ENCODE measurements at regions not wholly inside any gene's neighbourhood (a gene's known extent, or its start where the extent isn't known, plus 50 kb on each side); places are given as distances from the start of the nearest gene placed in this dataset. TPM values are rescaled to one million over a fixed set of nuclear protein-coding genes. Genes with fewer than 3 reads are reported as not detected.
"Not testable (repeated sequence)": the region's sequence is repeated elsewhere in the genome, so short reads cannot be mapped to it uniquely, and the experiment has no call there.

DNA sequence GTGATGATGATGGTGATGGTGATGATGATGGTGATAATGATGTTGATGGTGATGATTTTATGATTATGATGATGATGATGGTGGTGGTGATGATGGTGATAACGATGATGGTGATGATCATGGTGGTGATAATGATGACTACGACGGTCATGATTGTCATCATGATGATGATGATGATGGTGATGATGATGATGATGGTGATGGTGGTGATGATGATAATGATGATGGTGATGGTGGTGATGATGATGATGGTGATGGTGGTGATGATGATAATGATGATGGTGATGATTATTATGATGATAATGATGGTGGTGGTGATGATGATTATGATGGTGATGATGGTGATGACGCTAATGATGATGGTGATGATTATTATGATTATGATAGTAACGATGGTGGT is 54.1 kb upstream of the SFSWAP start:
- not testable (repeated sequence) for H3K27ac ChIP-seq; H3K79me2 ChIP-seq (ENCODE audit: low read depth); H3K4me1 ChIP-seq; H3K4me2 ChIP-seq; H3K27ac Mint-ChIP-seq; H3K9ac ChIP-seq; H4K20me1 ChIP-seq (ENCODE audit: low read depth); H2AFZ ChIP-seq (replicated peaks); H3K9me3 ChIP-seq (ENCODE audit: low read depth); H3F3A ChIP-seq (ENCODE audit: low read depth); H3K4me3 ChIP-seq; DNase-seq (ENCODE audit: low spot score); H3K4me1 Mint-ChIP-seq; H3K36me3 ChIP-seq; H3K27me3 ChIP-seq; H3K9me3 Mint-ChIP-seq; H3K36me3 Mint-ChIP-seq
- H3K27me3 Mint-ChIP-seq (ENCODE audit: insufficient read depth, low read depth), result peaks cover 11% of the 10 kb centered on the region
- peak overlapping the region; percentile 31 for H3K4me3 Mint-ChIP-seq

DNA sequence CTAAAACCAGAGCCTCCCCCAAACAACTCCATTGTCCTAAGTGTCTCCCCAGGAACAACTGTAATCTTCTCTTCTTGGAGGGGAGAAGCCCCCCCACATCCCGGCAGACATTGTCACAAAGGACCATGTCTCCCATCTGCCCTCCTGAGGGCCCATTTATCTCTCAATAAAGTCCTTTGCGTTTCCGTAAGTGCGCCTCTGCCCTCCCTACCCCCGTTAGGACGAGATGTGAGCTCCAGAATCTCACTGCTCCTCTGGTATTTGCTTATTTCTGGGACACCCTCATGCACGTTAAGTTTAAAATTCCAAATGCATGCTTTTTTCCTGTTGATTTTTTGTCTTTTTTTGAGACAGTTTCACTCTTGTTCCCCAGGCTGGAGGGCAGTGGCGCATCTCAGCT is 52.3 kb upstream of the SFSWAP start:
- not testable (repeated sequence) for H3K4me2 ChIP-seq; DNase-seq (ENCODE audit: low spot score); H3K4me3 Mint-ChIP-seq; H3K4me3 ChIP-seq; H3K27ac Mint-ChIP-seq; H3F3A ChIP-seq (ENCODE audit: low read depth); H2AFZ ChIP-seq (replicated peaks); H3K4me1 Mint-ChIP-seq; H3K36me3 Mint-ChIP-seq; H3K4me1 ChIP-seq; H3K79me2 ChIP-seq (ENCODE audit: low read depth); H3K9me3 Mint-ChIP-seq; H4K20me1 ChIP-seq (ENCODE audit: low read depth); H3K27ac ChIP-seq; H3K9ac ChIP-seq; H3K9me3 ChIP-seq (ENCODE audit: low read depth); H3K36me3 ChIP-seq
- H3K27me3 ChIP-seq, result peaks cover 14% of the 10 kb centered on the region
- H3K27me3 Mint-ChIP-seq (ENCODE audit: insufficient read depth, low read depth), result peaks cover 11% of the 10 kb centered on the region

GRCh38 chr12:131659484-131659883 is 51.4 kb upstream of the SFSWAP start:
- H3K9me3 Mint-ChIP-seq; H3K9ac ChIP-seq; H3K4me3 ChIP-seq; H3F3A ChIP-seq (ENCODE audit: low read depth); H3K4me2 ChIP-seq; H3K4me1 ChIP-seq; H3K4me3 Mint-ChIP-seq; H3K36me3 Mint-ChIP-seq; H3K9me3 ChIP-seq (ENCODE audit: low read depth); DNase-seq (ENCODE audit: low spot score); H3K27ac ChIP-seq; H3K79me2 ChIP-seq (ENCODE audit: low read depth); H2AFZ ChIP-seq (replicated peaks); H3K4me1 Mint-ChIP-seq; H3K36me3 ChIP-seq; H4K20me1 ChIP-seq (ENCODE audit: low read depth); H3K27ac Mint-ChIP-seq: not testable (repeated sequence)
- peaks cover 14% of the 10 kb centered on the region for H3K27me3 ChIP-seq
- H3K27me3 Mint-ChIP-seq (ENCODE audit: insufficient read depth, low read depth), result peaks cover 11% of the 10 kb centered on the region

DNA sequence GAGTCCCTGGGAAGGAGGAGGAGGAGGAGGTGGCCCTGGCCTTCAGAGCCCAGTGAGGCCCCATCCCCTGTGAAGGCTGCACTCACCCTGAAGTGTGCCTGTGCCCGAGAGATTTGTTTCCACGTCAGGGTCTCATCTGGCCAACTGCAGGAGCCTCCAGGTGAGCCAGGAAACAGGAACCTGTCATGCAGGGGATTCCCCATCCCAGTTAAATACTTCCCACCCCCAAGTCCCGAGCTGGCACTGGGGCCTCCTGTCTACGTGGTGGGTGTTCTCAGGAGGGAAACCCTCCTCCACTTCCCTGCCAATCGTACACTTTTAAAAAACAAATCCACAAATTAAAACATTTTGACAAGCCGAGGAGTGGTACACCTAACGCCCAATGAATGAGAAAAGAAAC is 50.9 kb upstream of the SFSWAP start:
- H3K4me1 ChIP-seq; H3K36me3 Mint-ChIP-seq; H3F3A ChIP-seq (ENCODE audit: low read depth); H3K36me3 ChIP-seq; H4K20me1 ChIP-seq (ENCODE audit: low read depth); DNase-seq (ENCODE audit: low spot score); H2AFZ ChIP-seq (replicated peaks); H3K79me2 ChIP-seq (ENCODE audit: low read depth); H3K4me3 ChIP-seq; H3K9me3 Mint-ChIP-seq; H3K27ac ChIP-seq; H3K4me1 Mint-ChIP-seq; H3K9ac ChIP-seq; H3K9me3 ChIP-seq (ENCODE audit: low read depth); H3K4me3 Mint-ChIP-seq; H3K4me2 ChIP-seq: not testable (repeated sequence)
- Mint-ChIP-seq H3K27me3 (ENCODE audit: insufficient read depth, low read depth) (peaks cover 11% of the 10 kb centered on the region), H3K27ac (peak overlapping the region; percentile 74)
- H3K27me3 ChIP-seq, result peaks cover 14% of the 10 kb centered on the region

DNA sequence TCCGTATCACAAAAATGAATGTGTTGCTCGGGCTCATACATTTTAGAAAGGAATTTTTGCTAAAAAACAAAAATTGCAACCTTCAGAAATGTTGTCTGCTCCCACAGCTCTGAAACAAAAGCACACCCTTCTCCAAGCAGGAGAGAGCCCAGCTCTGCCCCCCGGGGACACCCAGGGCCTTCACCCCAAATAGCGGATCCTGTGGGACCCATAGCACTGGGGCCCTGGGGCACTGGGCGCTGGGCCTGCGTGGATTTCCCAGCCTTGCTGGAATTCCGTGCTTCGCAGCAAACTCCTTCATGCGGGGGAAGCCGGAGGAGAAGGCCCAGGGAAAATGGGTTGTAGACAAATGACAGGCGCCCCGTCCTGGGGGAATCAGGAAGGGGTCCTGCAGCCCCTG is 50.5 kb upstream of the SFSWAP start:
- H3K4me1 Mint-ChIP-seq; H3K4me3 ChIP-seq; H3K9me3 ChIP-seq (ENCODE audit: low read depth): not testable (repeated sequence)

More for the DNA sequence above, 50.5 kb upstream of the SFSWAP start:
- H3K4me2 ChIP-seq; H3K4me3 Mint-ChIP-seq; H3K36me3 Mint-ChIP-seq; H3F3A ChIP-seq (ENCODE audit: low read depth); H3K27ac Mint-ChIP-seq; H3K9me3 Mint-ChIP-seq; H3K4me1 ChIP-seq; DNase-seq (ENCODE audit: low spot score); H3K9ac ChIP-seq; H3K36me3 ChIP-seq; H3K79me2 ChIP-seq (ENCODE audit: low read depth); H3K27ac ChIP-seq; H2AFZ ChIP-seq (replicated peaks); H4K20me1 ChIP-seq (ENCODE audit: low read depth): not testable (repeated sequence)
- H3K27me3 Mint-ChIP-seq (ENCODE audit: insufficient read depth, low read depth), result peaks cover 11% of the 10 kb centered on the region
- H3K27me3 ChIP-seq, result peaks cover 14% of the 10 kb centered on the region

Small RNA genes in the stretch of these regions (small RNA-seq; reads per million reads assigned to genes)
- not detected for gene AC140063.1
- not detected for gene RNA5SP376
